PC-3 (cell line): ENCODE measurements at regions not wholly inside any gene's neighbourhood (a gene's known extent, or its start where the extent isn't known, plus 50 kb on each side); places are given as distances from the start of the nearest gene placed in this dataset.

ENCODE experiments used
- CTCF ChIP-seq: fragments of 300-600 bp; sonication (generic); conservative IDR thresholded peaks from 2 replicates; pipeline ENCODE4 v1.5.1; 2017; ENCODE audit warnings: antibody characterized with exemption, low read depth, mild to moderate bottlenecking, low read length
- EZH2phosphoT487 ChIP-seq: fragments of 300-600 bp; sonication (generic); IDR thresholded peaks from 2 replicates; pipeline ENCODE4 v1.6.1; 2018; ENCODE audit warnings: mild to moderate bottlenecking, antibody characterized with exemption, low read length, borderline replicate concordance

GRCh38 chr3:192031941-192032340 lies 571.0 kb downstream of the PYDC2 start:
- TF ChIP-seq CTCF (no peak), EZH2phosphoT487 (no peak)
